HCT116 (cell line): ENCODE measurements at regions not wholly inside any gene's neighbourhood (a gene's known extent, or its start where the extent isn't known, plus 50 kb on each side); places are given as distances from the start of the nearest gene placed in this dataset.

Experiments
- ATAC-seq: fragments of 200-7000 bp; cut with Tn5 transposase; 2 replicates; pipeline ENCODE4 v1.9.1; 2020; ENCODE audit warnings: mild to moderate bottlenecking, moderate library complexity
- BruUV-seq: library from RNA; stranded (reverse); fragments of 400-500 nt; replicated peaks from 2 replicates; lab custom pipeline; 2021; lab: Mats Ljungman, UMichigan
- CTCF ChIA-PET: fragments of 300-600 bp; sonication (Branson Sonifier 250); formaldehyde crosslinking; loops from one replicate; lab custom pipeline; 2021; ENCODE audit warnings: antibody characterized with exemption; lab: Charles Lee
- POLR2A ChIA-PET: fragments of 300-600, 350-600 bp; sonication (Branson Sonifier 250); formaldehyde crosslinking; loops from one replicate; lab custom pipeline; 2021; ENCODE audit warnings: antibody characterized with exemption; lab: Charles Lee
- RAD21 ChIA-PET, 2 experiments: fragments of 300-600 bp; sonication (Branson Sonifier 250); formaldehyde crosslinking; loops; one replicate each; lab custom pipeline; 2023; ENCODE audit warnings: low total read pairs in 2 of 2; ENCODE audit not compliant: uncharacterized antibody in 2 of 2, unreplicated experiment in 2 of 2, low non-redundant PET in 1 of 2; lab: Charles Lee
- DNase-seq: peaks from one replicate; pipeline ENCODE4 v3.0.0-alpha.2; 2010; ENCODE audit warnings: low read depth, low spot score
- H2AFZ ChIP-seq: fragments of 200-600 bp; shearing (Covaris generic), sonication (generic); 2 replicates; pipeline ENCODE4 v1.6.1; 2017; ENCODE audit warnings: low read depth, mixed run types, mixed read lengths, antibody characterized with exemption, low read length; ENCODE audit not compliant: poor library complexity, severe bottlenecking
- H3K27ac ChIP-seq: 2 replicates; pipeline ENCODE4 v1.5.1; 2012; ENCODE audit warnings: low read depth, low read length
- H3K27me3 ChIP-seq: fragments of 200-600 bp; sonication (generic); 2 replicates; pipeline ENCODE4 v1.6.1; 2016; ENCODE audit warnings: mixed run types, low read length, mixed read lengths; ENCODE audit not compliant: insufficient read depth
- H3K36me3 ChIP-seq, 2 experiments: fragments of 200-500 bp in 1 of 2; fragments of 200-600 bp in 1 of 2; sonication (Bioruptor generic) in 1 of 2; sonication (generic) in 1 of 2; 2 replicates each; pipeline versions ENCODE4 v1.5.1 to v1.6.1; 2014 to 2016; ENCODE audit warnings: low read length in 2 of 2, inconsistent platforms in 1 of 2, mixed read lengths in 1 of 2, mixed run types in 1 of 2; ENCODE audit not compliant: insufficient read depth in 2 of 2, control insufficient read depth in 1 of 2
- H3K4me1 ChIP-seq, 2 experiments: fragments of 200-600 bp in 1 of 2; sonication (generic) in 1 of 2; 2 replicates each; pipeline versions ENCODE4 v1.5.1 to v1.6.1; 2012 to 2017; ENCODE audit warnings: low read length in 2 of 2, inconsistent platforms in 1 of 2, mild to moderate bottlenecking in 1 of 2, mixed read lengths in 1 of 2, mixed run types in 1 of 2, moderate library complexity in 1 of 2; ENCODE audit not compliant: insufficient read depth in 2 of 2, control insufficient read depth in 1 of 2
- H3K4me2 ChIP-seq: fragments of 200-600 bp; sonication (generic); 2 replicates; pipeline ENCODE4 v1.6.1; 2017; ENCODE audit warnings: mixed run types, low read length, mixed read lengths
- H3K4me3 ChIP-seq, 2 experiments: fragments of 200-600 bp in 1 of 2; sonication (generic) in 1 of 2; replicated peaks in 1 of 2; 2 replicates each; pipeline ENCODE4 v1.5.1; 2011 to 2016; ENCODE audit warnings: low read length in 2 of 2, control low read depth in 1 of 2, low read depth in 1 of 2, mild to moderate bottlenecking in 1 of 2, mixed read lengths in 1 of 2, mixed run types in 1 of 2
- H3K79me2 ChIP-seq: fragments of 200-600 bp; sonication (generic); 2 replicates; pipeline ENCODE4 v1.6.1; 2017; ENCODE audit warnings: mild to moderate bottlenecking, mixed run types, low read length, moderate library complexity, mixed read lengths; ENCODE audit not compliant: insufficient read depth
- H3K9ac ChIP-seq: fragments of 200-600 bp; sonication (generic); 2 replicates; pipeline ENCODE4 v1.6.1; 2016; ENCODE audit warnings: low read length, mixed read lengths
- H3K9me2 ChIP-seq: fragments of 200-600 bp; sonication (generic), shearing (Covaris generic); 2 replicates; pipeline ENCODE4 v1.6.1; 2017; ENCODE audit warnings: mixed run types, mild to moderate bottlenecking, moderate library complexity; ENCODE audit not compliant: insufficient read depth
- H3K9me3 ChIP-seq, 2 experiments: fragments of 200-500 bp in 1 of 2; fragments of 200-600 bp in 1 of 2; sonication (Bioruptor generic) in 1 of 2; sonication (generic) in 1 of 2; 2 replicates each; pipeline ENCODE4 v1.6.1; 2014 to 2017; ENCODE audit warnings: low read length in 2 of 2, mixed read lengths in 2 of 2, inconsistent platforms in 1 of 2, low read depth in 1 of 2, mild to moderate bottlenecking in 1 of 2, mixed run types in 1 of 2, moderate library complexity in 1 of 2; ENCODE audit not compliant: control insufficient read depth in 1 of 2, insufficient read depth in 1 of 2
- H4K20me1 ChIP-seq: fragments of 200-600 bp; sonication (generic), shearing (Covaris generic); 2 replicates; pipeline ENCODE4 v1.6.1; 2017; ENCODE audit warnings: mixed run types, mild to moderate bottlenecking, moderate library complexity; ENCODE audit not compliant: insufficient read depth
- JUND ChIP-seq: IDR thresholded peaks from 2 replicates; pipeline ENCODE4 v1.6.1; 2012
- POLR2A ChIP-seq: IDR thresholded peaks from 2 replicates; pipeline ENCODE4 v1.7.0; 2011; ENCODE audit warnings: borderline replicate concordance; ENCODE audit not compliant: insufficient read depth, insufficient read length; ENCODE audit errors: extremely low read depth
- RAD21 ChIP-seq: IDR thresholded peaks from 2 replicates; pipeline ENCODE4 v1.6.1; 2012; ENCODE audit warnings: low read depth, mild to moderate bottlenecking
- SP1 ChIP-seq: IDR thresholded peaks from 2 replicates; pipeline ENCODE4 v1.6.1; 2012; ENCODE audit warnings: low read depth
- SRF ChIP-seq: IDR thresholded peaks from 2 replicates; pipeline ENCODE4 v1.6.1; 2012; ENCODE audit warnings: low read depth
- TCF7L2 ChIP-seq: IDR thresholded peaks from 2 replicates; pipeline ENCODE4 v1.7.0; 2011; ENCODE audit warnings: borderline replicate concordance, inconsistent platforms; ENCODE audit not compliant: insufficient read depth, insufficient read length; ENCODE audit errors: extremely low read depth
- ZFX ChIP-seq: fragments of 450-650 bp; IDR thresholded peaks from 2 replicates; pipeline ENCODE4 v1.6.1; 2017
- intact Hi-C: fragments of 100-400 bp; cut with micrococcal nuclease; formaldehyde crosslinking; loops from 2 replicates; pipeline ENCODE4 v1.10.0; 2022
- TF ChIP-seq, protein P1 (sequence below): IDR thresholded peaks from 2 replicates; pipeline ENCODE4 v1.6.1; 2012; ENCODE audit warnings: low read depth
- TF ChIP-seq, protein P2 (sequence below), 3 experiments: fragments of 200-600 bp in 1 of 3; sonication (generic) in 1 of 3; IDR thresholded peaks in 2 of 3; conservative IDR thresholded peaks in 1 of 3; 2 replicates each; pipeline ENCODE4 v1.5.1; 2012 to 2017; ENCODE audit warnings: low read depth in 2 of 3, low read length in 2 of 3, antibody characterized with exemption in 1 of 3, borderline replicate concordance in 1 of 3, control low read depth in 1 of 3, mild to moderate bottlenecking in 1 of 3, mixed read lengths in 1 of 3, mixed run types in 1 of 3, moderate library complexity in 1 of 3; ENCODE audit not compliant: insufficient read depth in 1 of 3

DNA sequence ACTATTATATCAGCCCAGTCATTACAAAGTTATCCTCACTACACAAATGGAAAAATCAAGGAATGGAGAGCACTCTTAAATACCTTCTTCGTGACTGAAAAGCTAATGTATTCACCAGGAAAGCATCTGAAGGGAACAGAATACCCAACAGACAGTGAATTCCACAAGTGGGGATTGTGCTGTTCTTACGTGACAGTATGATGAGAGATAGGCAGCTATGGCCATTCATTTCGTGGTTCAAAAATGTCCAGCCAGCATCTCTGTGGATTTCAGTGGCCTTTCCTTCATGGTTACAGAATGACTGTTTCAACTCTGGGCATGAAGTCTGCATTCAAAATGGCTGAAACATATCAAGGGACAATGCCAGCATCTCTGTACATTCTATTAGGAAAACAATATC lies 323.8 kb downstream of the PRELID2 start:
- TF ChIP-seq SP1 (no peak), JUND (no peak), RAD21 (no peak), POLR2A (no peak), ZFX (no peak), TCF7L2 (no peak), SRF (no peak)
- TF ChIP-seq, protein P1, sequence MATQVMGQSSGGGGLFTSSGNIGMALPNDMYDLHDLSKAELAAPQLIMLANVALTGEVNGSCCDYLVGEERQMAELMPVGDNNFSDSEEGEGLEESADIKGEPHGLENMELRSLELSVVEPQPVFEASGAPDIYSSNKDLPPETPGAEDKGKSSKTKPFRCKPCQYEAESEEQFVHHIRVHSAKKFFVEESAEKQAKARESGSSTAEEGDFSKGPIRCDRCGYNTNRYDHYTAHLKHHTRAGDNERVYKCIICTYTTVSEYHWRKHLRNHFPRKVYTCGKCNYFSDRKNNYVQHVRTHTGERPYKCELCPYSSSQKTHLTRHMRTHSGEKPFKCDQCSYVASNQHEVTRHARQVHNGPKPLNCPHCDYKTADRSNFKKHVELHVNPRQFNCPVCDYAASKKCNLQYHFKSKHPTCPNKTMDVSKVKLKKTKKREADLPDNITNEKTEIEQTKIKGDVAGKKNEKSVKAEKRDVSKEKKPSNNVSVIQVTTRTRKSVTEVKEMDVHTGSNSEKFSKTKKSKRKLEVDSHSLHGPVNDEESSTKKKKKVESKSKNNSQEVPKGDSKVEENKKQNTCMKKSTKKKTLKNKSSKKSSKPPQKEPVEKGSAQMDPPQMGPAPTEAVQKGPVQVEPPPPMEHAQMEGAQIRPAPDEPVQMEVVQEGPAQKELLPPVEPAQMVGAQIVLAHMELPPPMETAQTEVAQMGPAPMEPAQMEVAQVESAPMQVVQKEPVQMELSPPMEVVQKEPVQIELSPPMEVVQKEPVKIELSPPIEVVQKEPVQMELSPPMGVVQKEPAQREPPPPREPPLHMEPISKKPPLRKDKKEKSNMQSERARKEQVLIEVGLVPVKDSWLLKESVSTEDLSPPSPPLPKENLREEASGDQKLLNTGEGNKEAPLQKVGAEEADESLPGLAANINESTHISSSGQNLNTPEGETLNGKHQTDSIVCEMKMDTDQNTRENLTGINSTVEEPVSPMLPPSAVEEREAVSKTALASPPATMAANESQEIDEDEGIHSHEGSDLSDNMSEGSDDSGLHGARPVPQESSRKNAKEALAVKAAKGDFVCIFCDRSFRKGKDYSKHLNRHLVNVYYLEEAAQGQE, result no peak
- TF ChIP-seq, protein P2, sequence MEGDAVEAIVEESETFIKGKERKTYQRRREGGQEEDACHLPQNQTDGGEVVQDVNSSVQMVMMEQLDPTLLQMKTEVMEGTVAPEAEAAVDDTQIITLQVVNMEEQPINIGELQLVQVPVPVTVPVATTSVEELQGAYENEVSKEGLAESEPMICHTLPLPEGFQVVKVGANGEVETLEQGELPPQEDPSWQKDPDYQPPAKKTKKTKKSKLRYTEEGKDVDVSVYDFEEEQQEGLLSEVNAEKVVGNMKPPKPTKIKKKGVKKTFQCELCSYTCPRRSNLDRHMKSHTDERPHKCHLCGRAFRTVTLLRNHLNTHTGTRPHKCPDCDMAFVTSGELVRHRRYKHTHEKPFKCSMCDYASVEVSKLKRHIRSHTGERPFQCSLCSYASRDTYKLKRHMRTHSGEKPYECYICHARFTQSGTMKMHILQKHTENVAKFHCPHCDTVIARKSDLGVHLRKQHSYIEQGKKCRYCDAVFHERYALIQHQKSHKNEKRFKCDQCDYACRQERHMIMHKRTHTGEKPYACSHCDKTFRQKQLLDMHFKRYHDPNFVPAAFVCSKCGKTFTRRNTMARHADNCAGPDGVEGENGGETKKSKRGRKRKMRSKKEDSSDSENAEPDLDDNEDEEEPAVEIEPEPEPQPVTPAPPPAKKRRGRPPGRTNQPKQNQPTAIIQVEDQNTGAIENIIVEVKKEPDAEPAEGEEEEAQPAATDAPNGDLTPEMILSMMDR (IDR thresholded peaks at IDR 0.05 in 2 of 3, conservative IDR thresholded peaks at IDR 0.05 in 1 of 3; ENCODE audit: borderline replicate concordance in 1 of 3, insufficient read depth in 1 of 3, low read depth in 2 of 3, low read length in 2 of 3), result no peak
- TF ChIP-seq, all 23 proteins: peak for 0
- BruUV-seq, result no TSS peak
- Histone ChIP-seq H3K36me3 (no peaks in the 10 kb centered on the region), H3K4me3 (no peak overlapping the region), H2AFZ (no peak overlapping the region), H3K79me2 (no peaks in the 10 kb centered on the region), H3K9ac (no peak overlapping the region), H3K9me3 (no peaks in the 10 kb centered on the region), H3K27me3 (no peaks in the 10 kb centered on the region), H4K20me1 (no peaks in the 10 kb centered on the region), H3K27ac (no peak overlapping the region), H3K4me1 (no peaks in the 10 kb centered on the region), H3K9me2 (no peaks in the 10 kb centered on the region), H3K4me2 (no peak overlapping the region)
- DNase-seq, result no peak
- ATAC-seq, result no peak
- intact Hi-C loops, result no loop called here
- POLR2A ChIA-PET, result no interaction called here
- CTCF ChIA-PET, result no interaction called here
- RAD21 ChIA-PET, result no interaction called here
